Liver (tissue), 3 donors: ENCODE measurements at regions not wholly inside any gene's neighbourhood (a gene's known extent, or its start where the extent isn't known, plus 50 kb on each side); places are given as distances from the start of the nearest gene placed in this dataset.

Experiments
- CTCF ChIP-seq: fragments of 150-350 bp; IDR thresholded peaks from 2 replicates; pipeline ENCODE4 v1.5.1; 2017; ENCODE audit warnings: improper control_type of control experiment, low read depth, low read length; ENCODE audit not compliant: missing input control
- FOXA1 ChIP-seq: IDR thresholded peaks from 2 replicates; pipeline ENCODE4 v1.6.1; 2016; ENCODE audit warnings: antibody characterized with exemption
- GABPA ChIP-seq, 2 donors: IDR thresholded peaks in 1 of 2; conservative IDR thresholded peaks in 1 of 2; 2 replicates each; pipeline ENCODE4 v1.6.1; 2016; ENCODE audit warnings: antibody characterized with exemption in 2 of 2, mild to moderate bottlenecking in 1 of 2, moderate library complexity in 1 of 2
- JUND ChIP-seq, 2 donors: IDR thresholded peaks; 2 replicates each; pipeline ENCODE4 v1.6.1; 2016; ENCODE audit warnings: antibody characterized with exemption in 2 of 2
- MAX ChIP-seq: IDR thresholded peaks from 2 replicates; pipeline ENCODE4 v1.6.1; 2016; ENCODE audit warnings: antibody characterized with exemption
- NR2F2 ChIP-seq: IDR thresholded peaks from 2 replicates; pipeline ENCODE4 v1.6.1; 2016; ENCODE audit warnings: antibody characterized with exemption
- REST ChIP-seq: IDR thresholded peaks from 2 replicates; pipeline ENCODE4 v1.6.1; 2016; ENCODE audit warnings: antibody characterized with exemption, mild to moderate bottlenecking
- RXRA ChIP-seq, 2 donors: IDR thresholded peaks; 2 replicates each; pipeline ENCODE4 v1.6.1; 2017 to 2018; ENCODE audit warnings: antibody characterized with exemption in 2 of 2, mild to moderate bottlenecking in 1 of 2
- SP1 ChIP-seq: IDR thresholded peaks from 2 replicates; pipeline ENCODE4 v1.6.1; 2018; ENCODE audit warnings: antibody characterized with exemption, mild to moderate bottlenecking
- TAF1 ChIP-seq: conservative IDR thresholded peaks from 2 replicates; pipeline ENCODE4 v1.6.1; 2016; ENCODE audit warnings: antibody characterized with exemption, mild to moderate bottlenecking
- YY1 ChIP-seq: IDR thresholded peaks from 2 replicates; pipeline ENCODE4 v1.6.1; 2016; ENCODE audit warnings: antibody characterized with exemption, mild to moderate bottlenecking
- donor health status: healthy.
- donor health status: healthy.

- TF ChIP-seq CTCF: no peak
- TF ChIP-seq TAF1: no peak
- TF ChIP-seq REST: no peak
- TF ChIP-seq YY1: no peak
- no peak for TF ChIP-seq JUND (IDR thresholded peaks at IDR 0.05)
- TF ChIP-seq SP1: no peak
- no peak for TF ChIP-seq NR2F2
- TF ChIP-seq GABPA (IDR thresholded peaks at IDR 0.05 in 1 of 2, conservative IDR thresholded peaks at IDR 0.05 in 1 of 2): no peak
- no peak for TF ChIP-seq MAX
- TF ChIP-seq FOXA1: no peak
- TF ChIP-seq RXRA (IDR thresholded peaks at IDR 0.05): no peak
These were observed 383.6 kb downstream of the COL11A1 start for GRCh38 chr1:102724741-102725140.
